GM21447 (cell line): ENCODE measurements at regions not wholly inside any gene's neighbourhood (a gene's known extent, or its start where the extent isn't known, plus 50 kb on each side); places are given as distances from the start of the nearest gene placed in this dataset.
"Not testable (repeated sequence)": the region's sequence is repeated elsewhere in the genome, so short reads cannot be mapped to it uniquely, and the experiment has no call there.

ENCODE experiments used
- ATAC-seq: cut with Tn5 transposase; IDR thresholded peaks from one replicate; pipeline ENCODE4 v1.9.1; 2021; ENCODE audit not compliant: unreplicated experiment

DNA sequence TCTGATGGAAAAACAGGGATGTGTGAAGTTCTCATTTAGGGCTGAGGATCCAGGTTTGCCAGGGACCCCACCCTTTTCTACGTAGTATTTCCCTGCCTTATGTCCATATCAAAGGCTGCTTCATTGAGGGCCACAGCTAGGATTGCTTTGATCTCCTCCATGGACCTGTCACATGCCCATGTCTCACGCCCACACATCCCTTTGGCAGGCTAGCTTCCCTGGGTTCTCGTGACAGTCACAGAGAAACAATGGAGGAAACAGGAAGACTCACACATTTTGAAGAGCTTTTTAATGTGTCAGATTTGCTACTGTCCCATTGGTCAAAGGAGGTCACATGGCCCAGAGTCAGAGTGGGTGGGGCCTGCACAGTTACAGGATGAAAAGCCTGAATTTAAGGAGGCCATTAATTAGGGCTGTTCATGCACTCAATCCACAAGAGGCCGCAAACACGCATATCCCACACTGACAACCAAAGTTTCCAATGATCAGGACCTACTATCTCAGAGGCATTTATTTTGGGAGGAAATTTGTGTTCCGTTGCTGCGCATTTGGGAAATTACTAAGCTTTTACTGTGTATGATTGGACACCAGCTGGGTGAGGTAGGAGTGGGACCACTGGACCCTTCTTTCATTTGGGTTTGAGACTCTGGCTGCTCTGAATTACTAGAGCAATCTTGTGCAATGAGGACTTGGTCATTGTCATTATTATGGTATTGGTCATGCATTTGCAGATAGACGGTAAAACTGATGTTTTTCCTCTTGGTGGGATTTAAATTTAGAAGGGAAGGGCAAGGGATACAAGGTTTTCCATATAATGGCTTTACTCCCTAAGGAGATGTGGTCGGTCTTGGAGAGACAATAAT is 266.2 kb downstream of the KTN1 start:
- ATAC-seq: no peak

DNA sequence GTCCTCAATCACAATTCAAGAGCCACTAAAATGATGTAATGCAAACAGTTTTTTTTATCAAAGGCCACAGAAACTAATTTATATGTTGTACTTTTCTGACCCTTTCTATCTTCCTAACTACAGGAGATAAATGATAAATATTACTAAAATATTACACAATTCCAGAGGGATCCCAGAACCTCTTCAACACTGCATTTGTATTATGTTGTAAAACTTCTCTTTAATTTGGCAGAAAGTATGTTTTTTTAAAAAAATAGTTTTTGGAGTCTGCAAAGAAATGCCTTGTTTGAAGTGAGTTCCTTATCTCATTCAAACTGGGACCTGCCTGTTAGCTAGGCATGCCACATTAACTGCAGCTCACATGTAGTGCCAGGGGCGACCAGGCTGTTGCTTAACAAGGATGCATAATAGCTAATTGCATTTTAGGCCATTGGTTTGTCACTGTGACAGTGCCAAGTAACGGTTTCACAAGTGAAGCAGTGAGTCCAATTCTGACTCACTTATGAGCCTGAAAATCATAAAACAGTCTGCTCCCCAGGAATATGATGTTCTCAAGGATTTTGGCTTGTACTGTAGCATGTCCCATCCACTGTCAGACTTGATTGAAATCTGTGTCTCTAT is 266.9 kb downstream of the KTN1 start:
- no peak for ATAC-seq

DNA sequence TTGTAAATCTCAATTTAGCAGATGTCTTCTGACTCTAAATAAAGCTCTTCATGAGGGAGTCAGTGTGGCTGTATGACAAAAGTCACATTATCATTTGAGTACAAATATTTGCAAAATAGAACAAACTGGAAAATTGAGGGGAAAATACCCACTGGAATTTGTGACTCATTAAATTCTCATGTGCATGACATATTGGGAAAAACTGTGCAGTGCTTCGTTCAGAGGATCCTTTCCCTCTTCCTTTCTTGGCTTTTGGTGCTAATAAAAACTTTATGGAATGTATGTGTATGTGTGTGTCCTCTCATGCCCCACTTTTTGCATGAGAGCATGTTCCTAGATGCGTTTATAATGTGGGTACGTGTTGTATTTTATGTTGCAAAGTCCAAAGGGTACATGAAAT is 267.8 kb downstream of the KTN1 start:
- ATAC-seq: no peak

DNA sequence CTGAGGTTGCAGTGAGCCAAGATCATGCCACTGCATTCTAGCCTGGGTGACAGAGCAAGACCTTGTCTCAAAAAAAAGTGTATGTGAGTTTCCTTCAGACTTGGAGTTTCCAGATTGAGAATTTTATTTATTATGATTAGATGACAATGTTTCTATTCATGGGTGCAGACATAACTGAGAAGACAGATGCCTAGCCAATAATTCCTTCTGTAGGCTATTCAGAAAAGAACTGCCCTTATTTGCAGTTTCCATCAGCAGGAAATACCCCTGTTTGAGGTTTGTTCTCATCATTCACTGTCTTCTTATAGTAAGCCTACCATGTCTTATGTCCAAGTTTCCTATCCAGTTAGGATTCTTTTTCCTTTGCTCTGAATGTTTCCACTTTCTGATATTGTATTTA is 269.0 kb downstream of the KTN1 start:
- ATAC-seq: no peak

DNA sequence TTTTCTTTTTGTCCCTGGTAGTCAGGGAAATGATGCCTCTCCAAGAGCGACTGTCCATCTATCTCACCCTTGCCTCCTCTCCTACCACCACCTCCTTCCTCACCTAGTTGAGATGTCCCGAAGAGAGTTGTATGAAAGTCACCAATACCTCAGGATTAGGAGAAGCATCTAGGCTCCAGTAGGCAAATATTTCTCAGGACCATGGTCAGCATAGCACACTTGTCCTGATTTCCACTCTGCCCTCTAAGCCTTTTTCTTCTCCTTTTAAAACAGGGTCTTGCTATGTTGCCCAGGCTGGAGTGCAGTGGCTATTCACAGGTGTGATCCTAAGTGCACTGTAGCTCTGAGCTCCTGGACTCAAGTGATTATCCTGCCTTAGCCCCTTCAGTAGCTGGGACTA is 268.4 kb upstream of the PELI2 start:
- no peak for ATAC-seq

DNA sequence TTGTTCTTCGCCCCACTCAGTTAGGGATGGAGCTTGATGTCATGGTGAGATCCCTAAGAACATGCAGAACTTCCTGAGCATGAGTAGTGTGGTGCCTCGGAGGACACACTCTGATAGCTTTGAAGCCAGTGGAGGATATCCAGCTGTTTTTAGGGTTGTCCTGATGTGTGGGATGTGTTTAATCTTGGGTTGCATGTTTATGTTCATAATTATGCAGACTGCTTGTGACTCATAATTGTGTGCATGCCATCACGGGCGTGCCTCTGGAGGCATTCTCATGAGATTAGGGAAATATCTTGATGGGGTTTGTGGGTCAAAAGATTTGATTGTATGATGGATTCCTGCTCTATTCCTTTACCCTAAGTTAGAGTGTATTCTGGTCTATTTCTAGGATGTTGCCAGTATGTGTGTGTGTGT is 267.4 kb upstream of the PELI2 start:
- ATAC-seq: no peak

- ATAC-seq: no peak
Observed at GRCh38 chr14:55851301-55851700, 266.9 kb upstream of the PELI2 start.

DNA sequence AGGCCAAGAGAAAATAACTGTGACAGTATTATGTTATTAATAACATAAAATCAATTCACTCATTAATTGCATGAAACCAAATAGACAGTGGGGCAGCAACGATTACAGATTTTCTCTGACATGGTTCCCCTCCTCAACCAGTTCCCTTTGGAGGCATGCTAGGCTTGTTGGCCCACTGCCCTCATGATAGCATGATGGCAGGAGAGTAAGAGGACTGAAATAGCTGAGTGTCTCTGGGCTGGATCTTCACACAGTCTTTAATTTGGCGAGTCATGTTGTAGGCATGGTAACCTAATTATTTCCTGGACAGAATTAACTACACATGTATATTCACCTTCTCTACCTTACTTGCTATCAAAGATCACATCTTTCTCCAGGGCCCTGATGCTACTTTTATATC is 266.2 kb upstream of the PELI2 start:
- no peak for ATAC-seq

- ATAC-seq: no peak
Observed at GRCh38 chr14:55855751-55856150, 262.5 kb upstream of the PELI2 start.

DNA sequence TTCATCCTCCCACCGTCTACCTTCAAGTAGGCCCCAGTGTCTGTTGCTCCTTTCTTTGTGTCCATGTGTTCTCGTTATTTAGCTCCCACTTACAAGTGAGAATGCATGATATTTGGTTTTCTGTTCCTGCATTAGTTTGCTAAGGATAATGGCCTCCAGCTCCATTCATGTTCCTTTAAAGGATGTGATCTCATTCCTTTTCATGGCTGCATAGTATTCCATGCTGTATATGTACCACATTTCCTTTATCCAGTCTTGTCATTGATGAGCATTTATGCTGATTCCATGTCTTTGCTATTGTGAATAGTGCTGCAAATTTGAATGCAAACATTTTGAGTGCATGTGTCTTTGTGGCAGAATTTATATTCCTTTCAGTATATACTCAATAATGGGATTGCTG is 259.6 kb upstream of the PELI2 start:
- no peak for ATAC-seq

DNA sequence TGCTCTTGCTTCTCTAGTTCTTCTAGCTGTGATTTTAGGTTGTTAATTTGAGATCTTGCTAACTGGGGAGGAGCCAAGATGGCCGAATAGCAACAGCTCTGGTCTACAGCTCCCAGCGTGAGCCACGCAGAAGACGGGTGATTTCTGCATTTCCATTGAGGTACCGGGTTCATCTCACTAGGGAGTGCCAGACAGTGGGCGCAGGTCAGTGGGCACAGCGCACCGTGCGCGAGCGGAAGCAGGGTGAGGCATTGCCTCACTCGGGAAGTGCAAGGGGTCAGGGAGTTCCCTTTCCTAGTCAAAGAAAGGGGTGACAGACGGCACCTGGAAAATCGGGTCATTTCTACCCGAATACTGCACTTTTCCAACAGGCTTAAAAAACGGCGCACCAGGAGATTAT is 256.6 kb upstream of the PELI2 start:
- ATAC-seq: not testable (repeated sequence)

GRCh38 chr14:55864890-55865655 is 253.1 kb upstream of the PELI2 start:
- ATAC-seq: no peak

DNA sequence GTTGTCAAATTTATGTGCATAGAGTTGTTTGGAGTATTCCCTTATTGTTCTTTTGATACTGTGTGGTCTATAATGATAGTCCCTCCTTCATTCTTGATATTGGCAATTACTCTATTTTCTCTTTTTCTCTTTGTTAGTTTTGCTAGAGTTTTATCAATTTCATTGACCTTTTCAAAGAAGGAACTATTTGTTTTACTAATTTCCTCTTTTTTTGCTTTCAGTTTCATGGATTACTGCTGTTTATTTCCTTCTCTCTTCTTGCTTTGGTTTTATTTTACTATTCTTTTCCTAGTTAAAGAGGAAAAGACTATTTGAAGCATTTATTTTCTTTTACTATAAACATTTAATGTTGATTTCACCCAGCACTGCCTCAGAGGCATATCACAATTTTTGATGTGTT is 250.9 kb upstream of the PELI2 start:
- no peak for ATAC-seq

GRCh38 chr14:55867719-55868118 is 250.5 kb upstream of the PELI2 start:
- no peak for ATAC-seq

- no peak for ATAC-seq
Observed at GRCh38 chr14:55869397-55870049, 248.7 kb upstream of the PELI2 start.

GRCh38 chr14:55873169-55873568 is 245.0 kb upstream of the PELI2 start:
- no peak for ATAC-seq

DNA sequence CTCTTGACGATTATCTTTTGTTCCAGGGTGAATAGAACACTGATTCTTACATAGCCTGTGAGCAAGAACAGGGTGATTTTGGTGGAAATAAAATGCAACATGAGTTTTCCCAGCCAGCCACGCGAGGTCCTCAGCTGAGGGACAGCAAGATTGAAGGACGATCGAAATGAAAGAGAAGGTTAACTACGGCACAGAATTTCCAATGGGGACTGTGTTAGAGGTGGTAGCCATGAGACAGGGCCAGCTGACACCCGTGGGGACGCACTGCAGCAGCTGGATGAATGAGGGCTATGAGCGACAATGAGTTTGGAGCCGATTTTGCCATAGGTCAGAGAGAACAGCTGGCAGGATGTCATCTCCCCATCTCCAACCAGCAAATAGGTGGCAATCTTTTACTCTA is 243.4 kb upstream of the PELI2 start:
- no peak for ATAC-seq

DNA sequence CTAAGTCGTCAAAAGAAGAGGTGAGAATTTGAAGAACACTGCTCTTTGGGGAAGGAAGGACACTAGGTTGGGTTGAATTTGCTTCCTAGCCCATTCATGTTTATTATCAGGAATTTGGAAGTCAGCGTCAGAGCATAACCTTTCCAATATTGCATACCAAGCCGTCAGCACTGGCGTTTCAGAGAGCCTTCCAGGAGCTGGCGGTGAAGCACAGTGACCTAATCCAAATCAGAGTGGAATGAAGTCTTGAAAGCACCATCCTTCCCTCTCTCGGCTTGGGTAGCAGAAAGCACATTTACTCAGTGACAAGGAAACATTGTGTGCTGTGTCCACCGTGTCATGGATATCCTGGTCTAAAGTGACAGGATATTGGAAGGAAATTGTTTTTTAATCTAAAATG is 240.3 kb upstream of the PELI2 start:
- no peak for ATAC-seq

- ATAC-seq: no peak
Observed at GRCh38 chr14:55881577-55882241, 236.5 kb upstream of the PELI2 start.

DNA sequence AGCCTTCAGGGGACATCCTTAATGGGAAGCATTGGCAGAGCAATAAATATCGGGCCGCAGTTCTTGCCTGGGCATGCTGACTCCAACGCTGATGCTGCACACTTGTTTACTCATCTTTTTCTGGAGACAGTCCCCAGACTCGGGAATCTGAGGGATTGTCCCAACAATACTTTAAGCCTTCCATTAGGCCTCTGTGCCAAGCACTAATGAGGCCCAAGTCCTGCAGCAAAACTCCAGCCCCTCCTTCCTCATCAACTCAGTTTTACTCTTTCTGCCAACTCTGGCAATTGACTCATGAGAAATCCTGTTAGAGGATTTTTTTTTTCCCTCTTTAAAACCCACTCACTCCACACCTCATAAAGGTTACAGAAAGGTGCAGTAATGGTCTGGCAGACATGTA is 233.4 kb upstream of the PELI2 start:
- no peak for ATAC-seq

DNA sequence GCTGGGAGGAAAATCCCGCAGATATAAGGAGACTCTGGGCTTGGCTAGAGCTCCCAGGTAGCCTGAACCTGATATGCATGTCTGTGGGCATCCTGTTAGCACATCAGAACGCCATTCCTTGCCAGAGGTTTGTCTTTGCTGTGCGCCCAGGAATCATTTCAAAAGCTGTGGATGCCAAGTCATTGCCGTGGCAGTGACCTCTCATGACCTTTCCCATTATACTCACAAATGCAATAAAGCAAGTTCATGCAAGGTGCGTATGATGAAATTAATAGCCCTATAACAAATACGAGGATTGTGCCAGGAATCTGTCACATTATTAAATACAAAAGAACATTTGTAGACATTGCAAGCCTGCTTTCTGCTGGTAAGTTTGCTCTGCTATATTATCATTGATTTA is 229.1 kb upstream of the PELI2 start:
- ATAC-seq: no peak
